ENCODE measurements at regions not wholly inside any gene's neighbourhood (a gene's known extent, or its start where the extent isn't known, plus 50 kb on each side); places are given as distances from the start of the nearest gene placed in this dataset.
A peak's percentile ranks its signal among the peaks of the same experiment; 100 is the strongest.
"Not testable (repeated sequence)": the region's sequence is repeated elsewhere in the genome, so short reads cannot be mapped to it uniquely, and the experiment has no call there.

GRCh38 chr2:12558519-12558918 lies 158.2 kb upstream of the TRIB2 start:
- no peak for ATAC-seq

GRCh38 chr2:12560618-12561017 lies 156.1 kb upstream of the TRIB2 start:
- no peak for ATAC-seq

- ATAC-seq: no peak
These were observed 149.3 kb upstream of the TRIB2 start for GRCh38 chr2:12567411-12567810.

- not testable (repeated sequence) for ATAC-seq
These were observed 147.2 kb upstream of the TRIB2 start for GRCh38 chr2:12569510-12569909.

GRCh38 chr2:12569929-12570328 lies 146.8 kb upstream of the TRIB2 start:
- ATAC-seq: not testable (repeated sequence)

- no peak for ATAC-seq
These were observed 139.6 kb upstream of the TRIB2 start for GRCh38 chr2:12577091-12577490.

- no peak for ATAC-seq
These were observed 139.0 kb upstream of the TRIB2 start for GRCh38 chr2:12577567-12578253.

GRCh38 chr2:12579018-12579417 lies 137.7 kb upstream of the TRIB2 start:
- ATAC-seq: no peak

GRCh38 chr2:12584338-12584737 lies 132.4 kb upstream of the TRIB2 start:
- ATAC-seq: no peak

- ATAC-seq: no peak
These were observed 131.0 kb upstream of the TRIB2 start for GRCh38 chr2:12585784-12586183.

- ATAC-seq: no peak
These were observed 129.5 kb upstream of the TRIB2 start for GRCh38 chr2:12587228-12587627.

GRCh38 chr2:12587729-12588522 lies 128.8 kb upstream of the TRIB2 start:
- peak; percentile 87 for ATAC-seq

- ATAC-seq: no peak
These were observed 127.8 kb upstream of the TRIB2 start for GRCh38 chr2:12588986-12589385.

- ATAC-seq: no peak
These were observed 126.9 kb upstream of the TRIB2 start for GRCh38 chr2:12589802-12590320.

GRCh38 chr2:12592296-12592695 lies 124.4 kb upstream of the TRIB2 start:
- ATAC-seq: no peak

GRCh38 chr2:12594590-12594989 lies 122.1 kb upstream of the TRIB2 start:
- ATAC-seq: no peak

GRCh38 chr2:12596771-12597170 lies 120.0 kb upstream of the TRIB2 start:
- no peak for ATAC-seq

- no peak for ATAC-seq
These were observed 119.1 kb upstream of the TRIB2 start for GRCh38 chr2:12597610-12598009.

- no peak for ATAC-seq
These were observed 114.1 kb upstream of the TRIB2 start for GRCh38 chr2:12602661-12603060.

- ATAC-seq: no peak
These were observed 112.9 kb upstream of the TRIB2 start for GRCh38 chr2:12603781-12604295.

- no peak for ATAC-seq
These were observed 112.4 kb upstream of the TRIB2 start for GRCh38 chr2:12604341-12604740.

GRCh38 chr2:12605366-12605765 lies 111.4 kb upstream of the TRIB2 start:
- ATAC-seq: no peak

GRCh38 chr2:12605936-12606335 lies 110.8 kb upstream of the TRIB2 start:
- ATAC-seq: no peak
